NCI-H146 treated with DMSO at 0.1 percent for 48 hours (cell line): ENCODE measurements at regions not wholly inside any gene's neighbourhood (a gene's known extent, or its start where the extent isn't known, plus 50 kb on each side); places are given as distances from the start of the nearest gene placed in this dataset.

ENCODE experiments used
- DNase-seq: peaks from one replicate; lab custom pipeline; 2025; ENCODE audit not compliant: unreplicated experiment; lab: John Stamatoyannopoulos, UW

DNA sequence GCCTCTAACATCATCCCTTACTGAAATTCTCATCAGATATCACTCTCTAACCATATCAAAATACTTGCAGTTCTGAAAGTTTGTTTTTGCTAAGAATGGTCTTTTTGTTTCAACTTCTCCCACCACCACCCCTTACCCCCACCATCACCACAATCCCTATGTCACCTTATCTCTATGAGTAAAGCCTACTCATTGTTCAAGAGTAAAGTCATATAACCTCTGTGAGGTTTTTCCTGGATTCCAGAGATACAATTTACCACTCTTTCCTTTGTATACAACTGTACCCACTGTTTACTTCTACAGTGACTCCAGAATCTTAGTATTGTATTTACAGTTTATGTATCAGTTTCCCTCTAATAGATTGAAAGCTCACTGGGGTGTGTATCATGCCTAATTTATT lies 158.0 kb upstream of the PCDH10 start:
- no peak for DNase-seq

DNA sequence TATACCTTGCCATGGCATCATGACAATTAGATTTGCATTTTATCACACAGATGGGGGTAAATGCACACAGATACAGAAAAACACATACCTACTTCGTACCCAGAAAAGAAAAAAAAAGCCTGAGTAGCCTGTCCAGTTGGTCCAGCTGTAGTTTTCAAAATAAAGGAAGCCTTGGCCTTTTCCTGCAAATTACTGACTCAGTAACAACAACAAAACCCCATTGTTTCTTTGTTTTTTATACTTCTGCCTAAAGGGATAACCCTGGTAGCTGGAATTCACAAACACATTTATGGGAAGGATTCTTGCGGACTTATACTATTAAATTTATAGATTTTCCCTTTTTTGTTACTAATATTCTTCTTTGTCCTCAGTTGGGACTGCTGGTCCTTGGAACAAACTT lies 156.4 kb upstream of the PCDH10 start:
- DNase-seq = no peak

DNA sequence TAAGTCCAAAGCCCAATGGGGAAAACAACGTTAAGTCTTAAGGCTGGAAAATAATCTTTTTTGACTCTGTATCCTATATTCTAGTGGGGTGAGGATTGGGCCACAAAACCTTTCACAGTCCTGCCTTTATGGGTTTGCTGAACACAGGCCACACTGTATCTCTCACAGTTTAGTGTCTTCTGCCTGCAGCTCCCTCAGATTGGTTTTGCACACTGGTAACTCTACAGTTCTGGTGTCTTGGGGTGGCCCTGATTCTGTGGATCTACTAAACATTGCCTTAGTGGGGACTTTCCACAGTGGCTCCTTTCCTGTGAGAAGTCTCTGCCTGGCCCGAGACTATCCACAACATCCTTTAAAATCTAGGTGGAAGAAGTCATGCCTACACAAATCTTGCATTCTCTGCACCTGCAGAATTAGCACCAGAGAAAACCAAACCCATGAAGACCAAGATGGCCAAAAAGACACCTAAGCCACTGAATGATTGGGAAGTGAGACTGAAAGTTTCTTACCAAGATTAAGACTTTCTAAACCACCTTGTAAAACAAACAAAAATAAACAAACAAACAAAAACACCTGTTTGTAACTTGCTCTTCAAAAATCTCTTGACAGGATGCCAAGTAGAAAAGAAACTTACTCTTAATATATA lies 150.4 kb upstream of the PCDH10 start:
- no peak for DNase-seq

DNA sequence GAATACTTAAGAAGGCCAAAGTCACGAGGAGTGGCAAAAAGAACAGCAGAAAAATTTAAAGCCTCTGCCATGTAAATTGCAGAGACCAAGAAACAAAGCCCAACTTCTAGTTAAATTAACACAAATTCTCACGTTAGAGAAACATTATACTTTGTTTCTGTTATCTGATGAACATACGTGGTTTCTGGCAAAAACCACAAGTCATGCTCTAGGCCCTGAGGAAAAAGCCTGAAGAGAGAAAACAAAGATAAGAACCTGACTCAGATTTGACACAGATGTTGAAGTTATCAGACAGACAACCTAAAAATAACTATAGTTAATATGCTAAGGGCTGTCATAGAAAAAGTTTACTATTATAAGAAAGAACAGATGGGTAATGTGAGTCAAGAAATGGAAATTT lies 149.1 kb upstream of the PCDH10 start:
- DNase-seq = no peak

DNA sequence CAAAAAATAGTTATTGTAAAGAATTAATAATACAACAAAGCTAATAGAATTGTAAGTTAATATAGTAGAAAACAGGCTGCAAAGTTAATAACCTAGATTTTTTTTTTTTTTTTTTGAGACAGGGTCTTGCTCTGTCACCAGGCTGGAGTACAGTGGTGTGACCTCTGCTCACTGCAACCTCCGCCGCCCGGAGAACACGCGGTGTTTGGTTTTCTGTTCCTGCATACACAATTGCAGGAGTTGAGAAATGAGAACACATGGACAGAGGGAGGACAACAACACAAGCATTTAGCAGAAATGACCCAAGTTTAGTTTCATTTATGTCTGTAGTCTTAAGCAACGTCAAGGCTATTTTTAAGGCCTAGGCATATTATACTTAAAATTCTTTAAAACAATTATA lies 145.9 kb upstream of the PCDH10 start:
- no peak for DNase-seq

DNA sequence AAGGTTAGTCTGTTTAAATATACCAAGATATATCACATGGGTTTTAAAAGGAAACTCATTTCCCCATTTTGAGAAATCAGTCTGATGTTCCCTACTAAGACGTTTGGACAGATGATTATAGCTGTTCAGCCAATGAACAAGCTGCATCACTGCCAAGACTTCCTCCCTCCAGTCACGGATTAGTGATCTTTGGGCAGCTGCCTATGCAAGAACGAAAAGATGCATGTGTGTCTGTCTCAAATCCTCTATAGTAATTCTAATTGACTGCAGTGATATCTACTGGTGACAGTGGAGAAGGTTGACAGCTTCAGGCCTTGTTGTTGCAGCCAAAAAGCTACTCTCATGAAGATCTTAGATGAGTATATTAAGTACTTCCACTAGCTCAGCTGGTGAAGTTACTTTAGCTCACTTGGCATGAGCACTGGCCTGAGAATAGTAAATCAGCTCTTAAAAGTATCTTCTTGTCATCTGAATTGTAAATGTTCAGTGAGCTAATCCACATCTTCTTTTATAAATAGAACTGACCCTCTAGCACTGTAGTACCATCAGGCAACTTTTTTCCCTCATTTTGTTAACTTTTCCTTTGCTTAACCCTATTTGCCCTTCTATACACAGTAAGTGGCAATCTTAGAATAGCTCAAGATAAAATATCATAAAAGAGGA lies 134.5 kb upstream of the PCDH10 start:
- DNase-seq = no peak

DNA sequence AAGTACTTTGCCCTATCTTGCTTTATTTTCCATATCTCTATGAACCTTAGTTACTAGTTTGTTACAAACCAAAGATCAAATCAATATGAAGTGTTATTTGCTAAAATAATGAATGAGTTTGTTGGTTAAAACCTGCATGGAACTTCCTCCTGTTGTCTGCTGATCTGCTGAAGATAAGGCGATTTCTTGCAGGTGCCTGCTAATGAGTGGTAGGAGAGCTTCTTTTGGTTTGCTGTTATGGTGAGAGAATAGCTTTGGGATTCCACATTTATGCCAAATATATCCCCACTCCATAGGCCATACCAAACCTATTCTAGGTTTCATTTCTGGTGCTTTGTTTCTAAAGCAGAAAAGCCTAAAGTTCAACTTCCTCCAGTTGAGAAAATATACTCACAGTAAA lies 103.8 kb upstream of the PCDH10 start:
- no peak for DNase-seq

DNA sequence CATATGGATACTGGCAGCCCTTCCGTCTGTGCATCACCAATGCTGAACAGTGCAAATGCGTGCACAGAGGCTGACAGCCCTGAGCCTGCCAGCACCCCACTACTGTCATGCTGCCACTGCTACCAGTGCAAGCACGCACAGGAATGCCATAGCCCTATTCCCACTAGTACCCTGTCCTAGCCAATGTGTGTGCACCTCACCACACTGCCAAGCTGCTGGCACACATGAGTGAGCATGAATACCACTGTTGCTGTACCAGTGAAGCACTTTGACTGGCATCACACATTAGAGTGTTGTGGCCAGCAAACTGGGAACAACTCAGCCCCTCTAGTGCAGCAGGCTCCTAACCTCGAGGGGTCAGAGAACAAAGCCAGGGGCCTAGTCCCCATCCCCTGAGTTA lies 102.9 kb upstream of the PCDH10 start:
- DNase-seq = no peak

DNA sequence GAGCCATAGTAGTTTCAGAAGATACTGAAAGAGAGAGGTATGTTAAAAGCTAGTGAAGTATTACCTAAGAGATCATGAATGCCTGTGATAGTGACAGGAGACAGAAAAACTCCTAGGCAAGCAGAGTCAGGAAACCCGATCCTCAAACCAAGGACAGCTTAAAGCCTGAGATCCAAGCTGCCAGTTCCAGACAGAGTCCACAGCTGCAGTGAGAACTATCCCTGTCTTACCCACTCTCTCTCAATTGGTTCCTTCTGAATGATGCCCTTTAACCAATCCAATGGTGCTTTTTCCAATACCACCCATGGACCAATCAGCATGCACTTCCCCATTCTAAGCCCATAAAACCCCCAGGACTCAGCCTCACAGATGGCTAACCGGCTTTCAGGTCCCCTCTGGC lies 90.4 kb upstream of the PCDH10 start:
- DNase-seq = no peak

DNA sequence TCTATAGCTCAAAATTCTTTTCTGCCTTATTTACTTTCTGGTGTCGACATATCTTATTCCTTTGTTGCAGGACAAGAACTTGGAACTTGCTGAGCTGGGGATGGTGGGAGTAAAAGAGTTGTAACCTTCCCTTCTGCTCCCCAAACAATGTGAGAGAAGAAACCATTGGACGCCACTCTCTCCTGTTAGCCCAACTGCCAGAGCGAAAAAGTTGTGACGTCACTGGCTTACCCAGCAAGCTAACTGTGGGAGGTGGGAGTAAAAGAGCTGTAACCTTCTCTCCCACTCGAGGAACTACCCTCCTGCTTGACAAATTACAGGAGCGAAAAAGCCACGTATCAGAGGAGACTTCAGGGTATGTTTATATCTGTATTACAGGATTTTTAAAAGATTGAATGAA lies 90.0 kb upstream of the PCDH10 start:
- DNase-seq = no peak

DNA sequence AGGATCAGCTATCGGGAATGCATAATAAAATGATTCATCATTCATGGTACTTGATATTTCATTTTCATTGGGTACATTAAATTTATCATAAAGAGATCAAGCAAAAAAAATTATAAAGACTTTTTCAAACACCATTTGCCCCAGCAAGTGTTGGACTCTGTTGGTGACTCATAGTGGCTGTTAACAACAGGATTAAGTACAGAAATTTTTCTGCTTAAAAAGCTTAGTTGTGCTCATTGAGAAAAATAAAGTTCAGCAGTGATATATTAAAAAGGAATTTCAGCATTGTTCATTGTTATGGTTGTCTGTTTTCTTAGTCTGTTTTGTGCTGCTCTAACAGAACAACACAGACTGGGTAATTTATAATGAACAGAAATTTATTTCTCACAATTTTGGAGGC lies 86.2 kb upstream of the PCDH10 start:
- no peak for DNase-seq

DNA sequence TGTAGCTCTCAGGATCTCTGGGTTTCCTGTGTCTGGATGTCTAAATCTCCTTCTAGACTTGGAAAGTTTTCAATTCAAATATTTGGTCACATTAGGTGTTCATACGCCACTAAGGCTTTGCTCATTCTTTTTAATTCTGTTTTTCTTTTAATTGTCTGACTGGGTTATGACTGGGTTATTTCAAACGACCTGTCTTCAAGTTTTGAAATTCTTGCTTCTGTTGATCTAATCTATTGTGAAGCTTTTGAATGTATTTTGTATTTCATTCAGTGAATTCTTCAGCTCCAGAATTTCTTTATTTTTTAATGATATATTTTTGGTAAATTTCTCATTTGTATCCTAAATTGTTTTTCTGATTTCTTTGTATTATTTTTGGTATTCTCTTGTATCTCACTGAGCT lies 81.0 kb upstream of the PCDH10 start:
- no peak for DNase-seq

DNA sequence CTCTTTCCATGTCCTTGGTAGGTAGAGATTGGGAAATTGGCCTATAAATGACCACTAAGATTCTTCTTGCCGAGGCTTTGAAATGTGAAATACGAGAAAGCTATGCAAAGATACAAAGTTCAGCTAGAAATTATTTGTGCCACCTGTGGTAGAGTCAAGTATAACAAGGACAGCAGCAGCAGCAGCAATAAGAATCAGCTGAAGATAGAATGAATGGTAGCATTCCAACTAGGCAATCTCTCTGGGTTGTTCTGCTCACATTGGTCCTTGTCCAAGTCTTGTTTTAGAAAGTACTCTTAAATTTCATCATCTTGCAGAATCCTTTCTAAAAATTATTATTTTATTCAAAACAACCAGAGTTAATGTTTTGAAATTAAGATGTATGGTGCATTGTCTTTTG lies 67.8 kb upstream of the PCDH10 start:
- DNase-seq = no peak

DNA sequence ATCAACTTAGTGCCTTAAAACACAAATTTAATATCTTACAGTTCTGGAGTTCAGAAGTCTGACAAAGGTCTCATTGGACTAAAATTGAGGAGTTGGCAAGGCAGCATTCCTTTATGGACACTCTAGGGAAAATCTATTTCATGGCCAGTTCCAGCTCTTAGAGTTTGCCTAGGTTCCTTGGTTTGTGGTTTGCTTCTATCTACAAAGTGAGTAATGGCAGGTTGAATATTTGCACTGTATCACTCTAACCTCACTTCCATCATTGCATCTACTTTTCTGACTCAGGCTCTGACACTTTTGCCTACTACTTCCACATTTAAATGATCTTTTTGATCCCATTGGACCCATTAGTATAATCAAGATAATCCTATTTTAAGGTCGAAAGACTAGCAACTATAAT lies 64.7 kb upstream of the PCDH10 start:
- DNase-seq = no peak

DNA sequence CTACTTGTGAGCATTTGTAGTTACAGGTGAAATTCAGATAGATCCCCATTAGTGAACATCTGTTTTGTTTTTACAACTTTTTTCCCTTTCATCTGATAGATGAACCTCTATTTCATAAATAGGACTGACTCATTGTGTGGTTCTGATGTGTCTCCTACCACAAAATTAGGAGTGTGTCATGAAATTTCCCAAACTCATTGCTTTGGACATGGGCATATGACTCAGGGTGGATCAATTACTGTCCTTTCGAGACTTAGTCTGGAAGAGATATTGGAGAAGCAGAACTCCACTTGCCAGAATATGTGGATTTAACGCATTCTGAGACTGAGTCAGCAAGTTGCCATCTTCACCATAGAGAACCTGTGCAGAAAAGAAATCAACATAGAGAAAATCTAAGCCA lies 53.5 kb upstream of the PCDH10 start:
- DNase-seq = no peak

DNA sequence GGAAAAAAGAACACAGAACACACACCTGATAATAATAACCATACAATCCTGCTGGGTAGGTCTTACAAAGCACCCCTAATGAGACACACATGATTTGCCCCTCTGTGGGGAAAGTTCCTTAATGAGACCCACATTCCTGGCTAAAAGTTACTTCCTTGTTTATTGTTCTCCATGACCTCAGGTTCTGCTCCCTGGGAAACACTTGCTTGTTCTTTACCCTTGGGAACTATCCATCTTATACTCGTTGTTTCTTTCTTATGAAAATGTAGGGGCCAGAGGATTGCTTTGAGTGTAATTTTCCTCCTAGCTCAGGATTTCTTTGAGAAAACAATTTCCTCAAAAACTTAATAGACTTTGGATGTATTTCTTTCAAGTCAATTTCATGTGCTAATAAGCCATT lies 52.1 kb upstream of the PCDH10 start:
- DNase-seq = no peak
